ENCODE measurements at regions not wholly inside any gene's neighbourhood (a gene's known extent, or its start where the extent isn't known, plus 50 kb on each side); places are given as distances from the start of the nearest gene placed in this dataset.

DNA sequence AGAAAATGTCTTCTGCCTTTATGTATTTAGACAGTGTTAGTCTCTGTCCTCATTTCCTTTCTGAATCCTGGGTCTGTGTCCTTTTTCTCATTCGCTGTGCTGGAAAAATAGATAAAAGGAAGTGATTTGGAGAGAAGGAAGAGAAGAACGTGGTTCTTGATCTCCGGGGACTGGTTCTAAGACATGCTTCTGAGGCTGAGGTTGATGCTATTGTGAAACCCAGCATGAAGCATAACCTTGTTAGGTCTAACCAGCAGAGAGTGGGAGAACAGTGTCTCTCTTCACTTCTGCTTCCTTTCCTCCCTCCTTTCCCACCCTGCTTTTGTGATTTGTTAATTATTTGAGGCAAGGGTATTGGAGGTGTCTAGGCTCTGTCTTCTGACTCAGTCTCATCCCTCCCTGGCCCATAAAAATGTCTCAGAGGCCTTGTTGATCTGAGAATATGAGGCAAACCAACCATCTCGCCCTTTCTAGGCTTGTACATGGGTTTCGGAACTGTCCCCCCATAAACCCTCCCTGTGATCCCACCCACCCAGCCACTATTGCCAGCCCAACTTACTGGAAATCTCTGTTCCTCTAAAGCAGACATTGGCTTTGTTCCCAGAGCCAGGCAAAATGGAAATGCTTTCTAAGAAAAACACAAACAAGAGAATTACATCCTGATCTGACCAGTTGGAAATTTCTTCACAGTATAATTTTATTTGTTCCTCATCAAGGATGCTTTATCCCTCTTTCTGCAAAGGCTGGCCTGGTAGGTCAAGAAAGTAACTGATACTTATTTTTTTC lies 360.6 kb upstream of the TNP1 start:
- no peaks in the 10 kb centered on the region for H3K9me3 ChIP-seq (ENCODE audit: low read length)
- no peak overlapping the region for H2AFZ ChIP-seq (ENCODE audit: low read length)
- POLR2A ChIA-PET: no interaction called here
- H3K27ac ChIP-seq (ENCODE audit: low read depth, low read length, poor library complexity, severe bottlenecking): no peak overlapping the region
- 0 out of 2 replicates have a peak, but pooled peaks cover 4% of the 10 kb centered on the region for H4K20me1 ChIP-seq (ENCODE audit: insufficient read depth, low read length)
- no peak for DNase-seq (ENCODE audit: low spot score)
- no peaks in the 10 kb centered on the region for H3K9me2 ChIP-seq (ENCODE audit: insufficient read depth, low read length)
- H3K79me2 ChIP-seq (ENCODE audit: insufficient read depth, low read depth, low read length): no peaks in the 10 kb centered on the region
- intact Hi-C loops (cut with micrococcal nuclease; ENCODE audit: unreplicated experiment): no loop called here
- peaks cover 17% of the 10 kb centered on the region for H3K4me1 ChIP-seq (ENCODE audit: insufficient read depth, low read length, poor library complexity, severe bottlenecking)
- no TSS peak for BruUV-seq (replicated peaks)
- no peaks in the 10 kb centered on the region for H3K36me3 ChIP-seq (ENCODE audit: insufficient read depth, low read length)
- no peak for TF ChIP-seq EZH2phosphoT487 (IDR thresholded peaks at IDR 0.05; ENCODE audit: borderline replicate concordance, low read depth, low read length)
- TF ChIP-seq, protein P1, sequence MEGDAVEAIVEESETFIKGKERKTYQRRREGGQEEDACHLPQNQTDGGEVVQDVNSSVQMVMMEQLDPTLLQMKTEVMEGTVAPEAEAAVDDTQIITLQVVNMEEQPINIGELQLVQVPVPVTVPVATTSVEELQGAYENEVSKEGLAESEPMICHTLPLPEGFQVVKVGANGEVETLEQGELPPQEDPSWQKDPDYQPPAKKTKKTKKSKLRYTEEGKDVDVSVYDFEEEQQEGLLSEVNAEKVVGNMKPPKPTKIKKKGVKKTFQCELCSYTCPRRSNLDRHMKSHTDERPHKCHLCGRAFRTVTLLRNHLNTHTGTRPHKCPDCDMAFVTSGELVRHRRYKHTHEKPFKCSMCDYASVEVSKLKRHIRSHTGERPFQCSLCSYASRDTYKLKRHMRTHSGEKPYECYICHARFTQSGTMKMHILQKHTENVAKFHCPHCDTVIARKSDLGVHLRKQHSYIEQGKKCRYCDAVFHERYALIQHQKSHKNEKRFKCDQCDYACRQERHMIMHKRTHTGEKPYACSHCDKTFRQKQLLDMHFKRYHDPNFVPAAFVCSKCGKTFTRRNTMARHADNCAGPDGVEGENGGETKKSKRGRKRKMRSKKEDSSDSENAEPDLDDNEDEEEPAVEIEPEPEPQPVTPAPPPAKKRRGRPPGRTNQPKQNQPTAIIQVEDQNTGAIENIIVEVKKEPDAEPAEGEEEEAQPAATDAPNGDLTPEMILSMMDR (conservative IDR thresholded peaks at IDR 0.05; ENCODE audit: low read length): no peak
- CTCF ChIA-PET (ENCODE audit: unreplicated experiment): no interaction called here
- no peak overlapping the region for H3K4me2 ChIP-seq (ENCODE audit: low read length)
- no peak overlapping the region for H3K4me3 ChIP-seq (ENCODE audit: low read depth, low read length, poor library complexity, severe bottlenecking)

DNA sequence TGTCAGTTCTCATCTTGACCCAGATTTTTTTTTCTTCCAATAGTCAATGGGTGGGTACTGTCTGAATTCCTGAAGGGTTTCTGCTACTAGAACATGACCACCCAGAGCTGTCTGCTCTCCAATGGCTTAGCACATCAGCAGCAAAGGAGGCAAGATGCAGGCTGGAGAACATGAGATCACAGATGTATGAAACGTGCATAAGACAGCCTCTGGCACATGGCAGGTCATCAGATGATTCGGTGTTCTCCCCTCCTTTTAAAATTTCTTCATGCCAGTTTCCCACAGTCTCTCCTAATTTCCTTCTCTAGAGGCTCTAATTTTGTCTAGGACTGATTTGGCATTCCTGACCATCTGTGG lies 359.3 kb upstream of the TNP1 start:
- Histone ChIP-seq H3K9me3 (ENCODE audit: low read length) (no peaks in the 10 kb centered on the region), H3K4me1 (ENCODE audit: insufficient read depth, low read length, poor library complexity, severe bottlenecking) (peaks cover 17% of the 10 kb centered on the region), H4K20me1 (ENCODE audit: insufficient read depth, low read length) (0 out of 2 replicates have a peak, but pooled peaks cover 4% of the 10 kb centered on the region), H3K9me2 (ENCODE audit: insufficient read depth, low read length) (no peaks in the 10 kb centered on the region), H3K4me2 (ENCODE audit: low read length) (no peak overlapping the region), H3K36me3 (ENCODE audit: insufficient read depth, low read length) (no peaks in the 10 kb centered on the region), H3K27ac (ENCODE audit: low read depth, low read length, poor library complexity, severe bottlenecking) (no peak overlapping the region), H2AFZ (ENCODE audit: low read length) (no peak overlapping the region), H3K4me3 (ENCODE audit: low read depth, low read length, poor library complexity, severe bottlenecking) (no peak overlapping the region), H3K79me2 (ENCODE audit: insufficient read depth, low read depth, low read length) (no peaks in the 10 kb centered on the region)
- POLR2A ChIA-PET: interaction anchor here (1.0 to 1.6 kb wide), 2 partner anchors 9 to 16 kb away, joined by 3 to 5 read pairs; no protein-coding TSS in a partner anchor
- TF ChIP-seq EZH2phosphoT487 (IDR thresholded peaks at IDR 0.05; ENCODE audit: borderline replicate concordance, low read depth, low read length): no peak
- no TSS peak for BruUV-seq (replicated peaks)
- intact Hi-C loops (cut with micrococcal nuclease; ENCODE audit: unreplicated experiment): no loop called here
- no peak for DNase-seq (ENCODE audit: low spot score)
- CTCF ChIA-PET (ENCODE audit: unreplicated experiment): no interaction called here

DNA sequence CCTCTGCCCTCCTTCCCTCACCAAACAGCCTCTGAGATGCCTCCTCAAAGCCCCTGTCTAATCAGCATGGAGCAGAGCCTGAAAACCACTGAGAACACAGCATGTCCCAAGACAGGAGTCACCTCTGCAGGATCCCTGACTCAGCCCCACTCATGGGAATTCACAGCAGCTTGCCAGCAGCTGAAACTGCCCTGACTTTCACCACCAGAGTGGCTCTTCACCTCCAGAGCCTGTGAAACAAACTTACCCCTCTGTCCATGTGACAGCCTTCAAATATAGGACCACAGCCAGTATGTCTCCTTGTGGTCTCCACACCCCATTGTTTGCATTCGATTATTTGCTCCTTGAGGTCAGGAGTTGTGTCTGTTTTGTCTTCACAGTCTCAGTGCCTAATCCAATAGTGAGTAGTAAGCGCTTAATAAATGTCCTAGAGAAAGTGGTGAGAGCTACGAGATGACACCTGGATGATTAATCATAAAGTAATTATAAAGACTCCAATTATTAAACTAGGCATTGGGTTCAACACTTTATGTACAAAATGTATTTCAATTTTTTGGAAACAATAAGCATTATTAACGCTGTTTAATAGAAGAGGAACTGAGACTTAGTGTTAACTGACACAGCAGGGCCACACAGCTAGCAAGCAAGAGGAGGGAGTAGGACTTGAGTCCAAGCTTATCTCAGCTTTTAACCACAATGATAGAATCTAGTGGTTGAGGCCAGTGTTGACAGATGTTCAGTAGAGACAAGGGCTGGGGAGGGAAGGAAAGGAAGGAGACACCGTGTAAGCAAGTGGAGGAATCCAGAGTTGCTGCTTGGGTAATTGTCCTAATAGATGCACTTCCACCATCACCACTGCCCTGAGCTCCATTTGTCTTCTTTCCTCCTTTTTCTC lies 358.7 kb upstream of the TNP1 start:
- H3K27ac ChIP-seq (ENCODE audit: low read depth, low read length, poor library complexity, severe bottlenecking): no peak overlapping the region

More for the DNA sequence above, 358.7 kb upstream of the TNP1 start:
- intact Hi-C loops (cut with micrococcal nuclease; ENCODE audit: unreplicated experiment): no loop called here
- H2AFZ ChIP-seq (ENCODE audit: low read length): no peak overlapping the region
- no peaks in the 10 kb centered on the region for H3K9me2 ChIP-seq (ENCODE audit: insufficient read depth, low read length)
- no peaks in the 10 kb centered on the region for H3K36me3 ChIP-seq (ENCODE audit: insufficient read depth, low read length)
- POLR2A ChIA-PET: interaction anchor here (1.0 to 1.6 kb wide), 2 partner anchors 9 to 16 kb away, joined by 3 to 5 read pairs; no protein-coding TSS in a partner anchor
- no peaks in the 10 kb centered on the region for H3K9me3 ChIP-seq (ENCODE audit: low read length)
- CTCF ChIA-PET (ENCODE audit: unreplicated experiment): no interaction called here
- no peaks in the 10 kb centered on the region for H3K79me2 ChIP-seq (ENCODE audit: insufficient read depth, low read depth, low read length)
- H3K4me1 ChIP-seq (ENCODE audit: insufficient read depth, low read length, poor library complexity, severe bottlenecking): peaks cover 12% of the 10 kb centered on the region
- TF ChIP-seq, protein P1 (conservative IDR thresholded peaks at IDR 0.05; ENCODE audit: low read length): no peak
- TF ChIP-seq EZH2phosphoT487 (IDR thresholded peaks at IDR 0.05; ENCODE audit: borderline replicate concordance, low read depth, low read length): no peak
- no peak overlapping the region for H3K4me3 ChIP-seq (ENCODE audit: low read depth, low read length, poor library complexity, severe bottlenecking)
- 0 out of 2 replicates have a peak, but pooled peaks cover 4% of the 10 kb centered on the region for H4K20me1 ChIP-seq (ENCODE audit: insufficient read depth, low read length)
- H3K4me2 ChIP-seq (ENCODE audit: low read length): no peak overlapping the region
- no TSS peak for BruUV-seq (replicated peaks)
- DNase-seq (ENCODE audit: low spot score): no peak
